HG03354 (cell line): ENCODE measurements at regions not wholly inside any gene's neighbourhood (a gene's known extent, or its start where the extent isn't known, plus 50 kb on each side); places are given as distances from the start of the nearest gene placed in this dataset.
"Not testable (repeated sequence)": the region's sequence is repeated elsewhere in the genome, so short reads cannot be mapped to it uniquely, and the experiment has no call there.

ENCODE experiments used
- ATAC-seq: cut with Tn5 transposase; IDR thresholded peaks from one replicate; pipeline ENCODE4 v1.9.1; 2021; ENCODE audit warnings: mild to moderate bottlenecking; ENCODE audit not compliant: unreplicated experiment, poor library complexity, severe bottlenecking

- ATAC-seq, result peak; percentile 73
Measured at GRCh38 chr13:26482451-26483197, 74.9 kb upstream of the WASF3 start.

- no peak for ATAC-seq
Measured at GRCh38 chr13:26483546-26483945, 73.9 kb upstream of the WASF3 start.

GRCh38 chr13:26484196-26484595 lies 73.3 kb upstream of the WASF3 start:
- no peak for ATAC-seq

GRCh38 chr13:26485288-26485687 lies 72.2 kb upstream of the WASF3 start:
- no peak for ATAC-seq

- no peak for ATAC-seq
Measured at GRCh38 chr13:26485786-26486185, 71.7 kb upstream of the WASF3 start.

- no peak for ATAC-seq
Measured at GRCh38 chr13:26486550-26486949, 70.9 kb upstream of the WASF3 start.

- ATAC-seq, result no peak
Measured at GRCh38 chr13:26487781-26488180, 69.7 kb upstream of the WASF3 start.

GRCh38 chr13:26488236-26489003 lies 69.1 kb upstream of the WASF3 start:
- ATAC-seq, result no peak

- not testable (repeated sequence) for ATAC-seq
Measured at GRCh38 chr13:26492301-26492700, 65.2 kb upstream of the WASF3 start.

GRCh38 chr13:26494571-26495195 lies 62.8 kb upstream of the WASF3 start:
- no peak for ATAC-seq

GRCh38 chr13:26495750-26496149 lies 61.7 kb upstream of the WASF3 start:
- no peak for ATAC-seq

GRCh38 chr13:26497968-26498511 lies 59.4 kb upstream of the WASF3 start:
- ATAC-seq, result no peak

- ATAC-seq, result no peak
Measured at GRCh38 chr13:26498656-26499601, 58.6 kb upstream of the WASF3 start.

GRCh38 chr13:26500618-26501320 lies 56.7 kb upstream of the WASF3 start:
- no peak for ATAC-seq

- ATAC-seq, result no peak
Measured at GRCh38 chr13:26501641-26502040, 55.8 kb upstream of the WASF3 start.

- no peak for ATAC-seq
Measured at GRCh38 chr13:26502826-26503225, 54.7 kb upstream of the WASF3 start.

GRCh38 chr13:26503826-26504594 lies 53.5 kb upstream of the WASF3 start:
- no peak for ATAC-seq
